COLO668 (cell line): ENCODE measurements at regions not wholly inside any gene's neighbourhood (a gene's known extent, or its start where the extent isn't known, plus 50 kb on each side); places are given as distances from the start of the nearest gene placed in this dataset.
"Not testable (repeated sequence)": the region's sequence is repeated elsewhere in the genome, so short reads cannot be mapped to it uniquely, and the experiment has no call there.

Source experiments
- DNase-seq: peaks from one replicate; lab custom pipeline; 2025; ENCODE audit not compliant: unreplicated experiment; lab: John Stamatoyannopoulos, UW

GRCh38 chr4:3865986-3866812, 100.0 kb downstream of the ADRA2C start:
- DNase-seq, result no peak

- no peak for DNase-seq
These were observed 100.6 kb downstream of the ADRA2C start for GRCh38 chr4:3866813-3867129.

GRCh38 chr4:3867403-3868100, 101.4 kb downstream of the ADRA2C start:
- no peak for DNase-seq

DNA sequence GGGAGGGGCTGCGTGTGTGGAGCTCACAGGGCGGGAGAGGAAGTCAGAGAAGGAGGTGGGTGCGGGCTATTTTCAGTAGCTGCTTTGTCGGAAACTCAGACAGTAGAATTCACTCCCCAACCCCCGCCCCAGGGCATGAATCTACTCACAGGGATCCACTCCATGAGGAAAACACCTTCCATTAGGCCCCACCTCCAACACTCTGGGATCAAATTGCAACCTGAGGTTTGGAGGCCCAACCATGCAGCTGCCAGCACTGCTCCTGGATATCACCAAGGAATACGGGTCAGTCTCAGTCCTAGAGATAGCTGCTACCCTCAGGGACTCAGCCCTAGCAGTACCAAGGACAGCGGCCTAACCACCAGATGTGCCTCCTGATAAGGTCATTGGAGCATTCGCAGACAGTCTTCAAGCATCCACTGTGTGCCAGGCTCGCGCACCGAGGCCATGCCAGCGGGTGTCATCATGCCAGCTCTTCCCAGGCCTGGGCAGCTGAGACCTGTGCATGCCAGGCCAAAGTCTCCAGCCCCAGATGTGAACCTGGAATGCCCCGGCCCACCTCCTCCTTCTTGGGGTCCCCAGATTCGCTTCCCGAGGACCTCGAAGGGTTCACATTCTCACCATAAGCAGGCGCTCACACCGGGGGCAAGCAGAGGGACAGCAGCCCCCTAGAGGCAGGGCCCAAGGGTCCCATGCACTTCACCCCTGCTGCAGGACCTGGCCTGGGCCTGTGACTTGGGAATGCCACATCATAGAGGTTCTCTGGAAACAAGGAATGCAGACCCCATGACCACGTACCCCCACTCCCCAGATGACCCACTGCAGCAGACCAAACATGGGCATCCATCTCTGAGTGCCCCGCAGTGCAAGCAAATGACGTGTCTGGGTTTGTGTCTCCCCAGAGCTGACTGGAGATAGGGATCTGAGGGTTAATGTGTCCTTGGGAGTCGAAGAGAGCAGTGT, 102.3 kb downstream of the ADRA2C start:
- DNase-seq, result no peak

GRCh38 chr4:3869174-3869572, 103.0 kb downstream of the ADRA2C start:
- no peak for DNase-seq

- DNase-seq, result no peak
These were observed 103.7 kb downstream of the ADRA2C start for GRCh38 chr4:3869661-3870566.

DNA sequence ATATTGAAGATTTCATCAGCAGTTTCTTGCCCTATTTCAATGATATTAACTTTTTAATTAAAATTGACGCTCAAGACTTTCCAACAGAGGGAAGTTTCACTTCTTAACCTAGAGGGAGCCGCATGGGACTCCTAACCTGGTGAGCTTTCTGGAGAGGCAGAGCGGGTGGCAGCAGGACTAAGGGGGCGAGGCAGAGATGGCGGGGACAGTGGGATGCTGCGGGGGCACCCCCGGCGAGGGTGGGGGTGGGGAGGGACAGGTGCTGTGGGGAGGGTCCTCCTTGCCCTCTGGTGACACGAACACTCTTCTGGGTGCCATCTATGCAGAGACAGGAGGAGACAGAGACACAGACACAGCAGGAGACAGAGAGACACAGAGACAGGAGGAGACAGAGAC, 104.4 kb downstream of the ADRA2C start:
- DNase-seq, result no peak

DNA sequence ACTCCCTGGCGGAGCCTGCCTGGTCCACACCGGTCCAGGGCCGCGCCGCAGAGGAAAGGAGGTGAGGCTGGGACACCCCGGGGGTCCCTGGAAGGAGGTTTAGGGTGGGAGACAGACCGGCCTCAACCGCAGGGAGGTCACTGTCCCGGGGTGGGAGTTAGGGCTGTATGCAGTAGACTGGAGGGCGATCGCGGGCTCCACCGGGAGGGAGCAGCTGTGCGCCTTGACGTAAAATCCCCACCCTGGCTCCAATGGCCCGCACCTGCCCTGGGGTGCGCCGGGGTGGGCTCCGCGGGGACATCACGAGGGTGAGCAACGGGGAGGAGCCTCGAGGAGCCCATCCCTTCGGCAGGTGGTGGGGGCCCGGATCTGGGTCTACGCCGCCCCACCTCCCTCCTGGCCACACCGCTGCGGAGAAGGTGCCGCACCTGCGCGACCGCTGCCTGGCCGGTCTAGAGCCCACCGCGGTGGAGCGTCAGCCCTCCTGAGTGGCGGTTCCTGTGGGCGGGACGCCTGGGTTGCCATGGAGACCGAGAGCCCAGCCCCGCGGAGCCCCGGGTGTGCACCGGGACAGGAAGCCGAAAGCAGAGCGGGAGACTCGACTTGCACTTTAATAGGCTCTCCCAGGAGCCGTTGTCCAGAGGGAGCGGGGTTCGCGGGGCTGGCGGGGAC, 105.1 kb downstream of the ADRA2C start:
- no peak for DNase-seq

GRCh38 chr4:3871881-3872833, 106.0 kb downstream of the ADRA2C start:
- DNase-seq, result no peak

DNA sequence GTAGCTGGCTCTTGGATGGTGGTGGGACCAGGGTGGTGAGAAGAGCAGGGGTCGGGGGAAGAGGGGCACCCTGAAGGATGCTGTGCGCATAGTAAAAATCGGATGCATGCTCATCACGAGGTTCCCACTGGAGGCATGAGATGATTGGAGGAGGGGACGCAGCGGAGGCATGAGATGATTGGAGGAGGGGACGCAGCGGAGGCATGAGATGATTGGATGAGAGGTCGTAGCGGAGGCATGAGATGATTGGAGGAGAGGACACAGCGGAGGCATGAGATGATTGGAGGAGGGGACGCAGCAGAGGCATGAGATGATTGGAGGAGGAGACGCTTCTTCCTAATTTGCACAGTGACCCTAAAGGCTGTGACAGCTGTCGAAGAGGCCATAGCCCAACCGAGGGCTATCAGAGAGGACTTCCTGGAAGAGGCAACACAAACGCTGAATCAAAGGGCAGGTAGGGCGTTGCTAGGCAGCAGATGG, 106.7 kb downstream of the ADRA2C start:
- no peak for DNase-seq

DNA sequence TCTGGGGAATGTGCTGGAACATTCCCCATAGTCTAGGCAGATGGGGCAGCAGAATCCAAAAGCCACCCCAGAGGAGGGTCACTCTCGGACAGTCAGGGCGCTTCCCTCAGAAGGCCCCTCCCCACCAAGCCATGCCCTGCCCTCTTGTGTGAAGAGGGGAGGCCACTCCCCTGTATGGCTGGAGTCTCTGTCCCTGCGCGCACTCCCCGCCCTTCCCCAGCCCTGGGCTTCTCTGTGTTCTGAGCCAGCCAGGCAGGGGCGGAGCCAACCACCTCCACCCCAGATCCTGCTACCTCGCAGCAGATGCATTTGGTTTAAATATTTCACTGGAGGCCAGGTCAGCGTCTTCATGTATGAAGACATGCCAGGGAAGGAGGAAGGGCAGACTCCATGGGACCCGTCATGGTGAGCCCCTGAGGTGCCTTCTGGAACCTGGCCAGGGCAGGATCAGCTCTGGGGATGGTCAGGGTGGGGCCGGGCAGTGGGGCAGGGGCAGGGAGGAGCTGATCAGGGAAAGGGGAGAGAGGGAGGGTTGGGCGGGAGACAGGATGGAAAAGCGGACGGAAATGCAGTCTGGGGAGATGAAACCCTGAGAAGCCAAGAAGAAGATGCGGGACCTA, 107.3 kb downstream of the ADRA2C start:
- DNase-seq, result no peak

- DNase-seq, result no peak
These were observed 107.8 kb downstream of the ADRA2C start for GRCh38 chr4:3874028-3874415.

DNA sequence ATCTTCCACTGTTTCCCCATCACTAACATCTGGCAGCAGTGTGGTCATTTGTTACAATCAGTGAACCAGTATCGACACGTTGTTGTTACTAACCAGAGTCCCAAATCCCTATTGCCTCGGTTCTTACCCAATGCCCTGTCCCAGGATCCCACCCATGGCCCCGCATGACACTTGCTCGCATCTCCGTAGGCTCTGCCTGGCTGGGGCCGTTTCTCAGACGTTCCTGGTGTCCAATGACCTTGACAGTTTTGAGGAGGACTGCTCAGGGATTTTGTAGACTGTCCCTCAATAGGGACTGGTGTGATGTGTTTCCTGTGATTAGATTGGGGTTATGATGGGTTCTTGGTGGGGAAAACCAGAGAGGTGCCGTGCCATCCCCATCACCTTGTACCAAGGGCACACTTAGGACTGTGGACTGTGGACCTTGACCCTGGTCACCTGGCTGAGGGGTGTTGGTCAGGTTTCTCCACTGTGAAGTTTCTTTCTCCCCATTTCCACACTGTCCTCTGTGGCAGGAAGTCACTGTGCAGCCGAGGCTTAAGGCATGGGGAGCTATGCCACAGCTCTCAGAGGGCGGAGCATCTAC, 108.4 kb downstream of the ADRA2C start:
- no peak for DNase-seq

DNA sequence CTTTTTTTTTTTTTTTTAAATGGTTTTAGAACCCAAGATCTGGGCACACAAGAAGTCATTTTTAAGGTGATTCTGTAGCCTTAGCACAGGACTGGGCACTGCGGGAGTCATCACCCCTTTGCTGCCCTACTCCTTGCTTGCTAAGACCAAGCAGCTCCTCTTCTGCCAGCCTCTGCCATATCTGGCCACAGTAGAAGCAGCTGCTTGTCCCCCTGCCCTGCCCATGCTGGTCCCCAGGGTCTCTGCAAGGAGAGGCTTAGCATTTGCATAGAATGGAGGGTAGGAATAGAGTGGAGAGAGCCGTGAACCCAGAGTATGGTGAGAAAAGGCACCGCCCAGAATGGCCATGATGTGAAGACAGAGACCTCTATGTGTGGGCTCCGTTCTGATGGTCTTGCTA, 109.3 kb downstream of the ADRA2C start:
- DNase-seq, result no peak

GRCh38 chr4:3876057-3876845, 110.1 kb downstream of the ADRA2C start:
- not testable (repeated sequence) for DNase-seq

DNA sequence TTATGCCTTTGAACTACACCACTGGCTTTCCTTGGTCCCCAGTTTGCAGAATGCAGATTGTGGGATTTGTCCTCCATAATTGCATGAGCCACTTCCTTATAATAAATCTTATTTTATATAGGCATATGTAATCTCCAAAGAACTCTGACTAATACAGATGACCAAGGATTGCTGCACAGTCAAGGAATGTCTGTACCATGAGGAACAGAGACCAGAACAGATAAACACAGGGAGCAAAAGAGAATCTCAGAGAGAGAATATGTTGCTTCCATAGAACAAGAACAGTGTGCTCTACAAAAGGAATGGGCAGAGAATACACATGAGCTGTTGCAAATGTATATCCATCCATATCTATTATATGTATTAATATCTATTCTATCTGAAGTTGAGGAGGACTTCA, 111.1 kb downstream of the ADRA2C start:
- DNase-seq, result no peak

GRCh38 chr4:3877868-3878267, 111.7 kb downstream of the ADRA2C start:
- no peak for DNase-seq
